Neural cell (in vitro differentiated cells): ENCODE measurements at regions not wholly inside any gene's neighbourhood (a gene's known extent, or its start where the extent isn't known, plus 50 kb on each side); places are given as distances from the start of the nearest gene placed in this dataset.

Experiments used
- H2AFZ ChIP-seq: fragments of 200-600, 300-800 bp; sonication (generic), shearing (Covaris generic); 2 replicates; pipeline ENCODE4 v1.6.0; 2014; ENCODE audit warnings: low read depth, mild to moderate bottlenecking, antibody characterized with exemption, low read length, moderate library complexity
- H3F3A ChIP-seq: fragments of 200-600 bp; shearing (Covaris generic); 2 replicates; pipeline ENCODE4 v1.6.1; 2016; ENCODE audit warnings: mild to moderate bottlenecking, moderate library complexity, mixed read lengths, antibody characterized with exemption, low read length; ENCODE audit not compliant: insufficient read depth, poor library complexity, severe bottlenecking
- H3K27ac ChIP-seq: fragments of 200-600, 300-800 bp; sonication (generic), shearing (Covaris generic); 2 replicates; pipeline ENCODE4 v1.5.1; 2014; ENCODE audit warnings: mild to moderate bottlenecking, low read length, moderate library complexity
- H3K27me3 ChIP-seq: fragments of 300-800, 200-600 bp; sonication (generic), shearing (Covaris generic); 2 replicates; pipeline ENCODE4 v1.6.0; 2014; ENCODE audit warnings: mild to moderate bottlenecking, low read depth, low read length, moderate library complexity; ENCODE audit not compliant: insufficient read depth
- H3K36me3 ChIP-seq: fragments of 300-800, 200-600 bp; sonication (generic), shearing (Covaris generic); 2 replicates; pipeline ENCODE4 v1.5.1; 2014; ENCODE audit warnings: mild to moderate bottlenecking, antibody characterized with exemption, low read length, moderate library complexity; ENCODE audit not compliant: insufficient read depth
- H3K4me2 ChIP-seq: fragments of 300-800, 200-600 bp; sonication (generic), shearing (Covaris generic); 2 replicates; pipeline ENCODE4 v1.6.0; 2014; ENCODE audit warnings: mild to moderate bottlenecking, low read length
- H3K4me3 ChIP-seq: fragments of 300-800, 200-600 bp; sonication (generic), shearing (Covaris generic); 2 replicates; pipeline ENCODE4 v1.5.1; 2014; ENCODE audit warnings: mild to moderate bottlenecking, low read length, moderate library complexity
- H3K79me2 ChIP-seq: fragments of 200-600 bp; shearing (Covaris generic); replicated peaks from 2 replicates; pipeline ENCODE4 v1.6.0; 2014; ENCODE audit warnings: mild to moderate bottlenecking, low read length, moderate library complexity; ENCODE audit not compliant: insufficient read depth
- H3K9ac ChIP-seq: fragments of 300-800, 200-600 bp; sonication (generic), shearing (Covaris generic); 2 replicates; pipeline ENCODE4 v1.6.1; 2016; ENCODE audit warnings: mild to moderate bottlenecking, low read length, mixed read lengths
- H3K9me2 ChIP-seq: fragments of 200-600 bp; shearing (Covaris generic); 2 replicates; pipeline ENCODE4 v1.6.1; 2016; ENCODE audit warnings: mild to moderate bottlenecking, low read length, mixed read lengths; ENCODE audit not compliant: insufficient read depth
- H3K9me3 ChIP-seq: fragments of 200-600, 300-800 bp; sonication (generic), shearing (Covaris generic); 2 replicates; pipeline ENCODE4 v1.6.1; 2016; ENCODE audit warnings: mild to moderate bottlenecking, mixed run types, low read length, moderate library complexity, mixed read lengths
- H4K20me1 ChIP-seq: fragments of 200-600 bp; shearing (Covaris generic); 2 replicates; pipeline ENCODE4 v1.6.1; 2016; ENCODE audit warnings: mild to moderate bottlenecking, mixed run types; ENCODE audit not compliant: insufficient read depth
- CTCF ChIP-seq: fragments of 450-650 bp; IDR thresholded peaks from 2 replicates; pipeline ENCODE4 v1.5.1; 2014; ENCODE audit warnings: antibody characterized with exemption, mild to moderate bottlenecking, moderate library complexity; ENCODE audit not compliant: poor library complexity, severe bottlenecking
- EP300 ChIP-seq: fragments of 450-650 bp; conservative IDR thresholded peaks from 2 replicates; pipeline ENCODE4 v1.6.1; 2014; ENCODE audit warnings: antibody characterized with exemption, mild to moderate bottlenecking, moderate library complexity; ENCODE audit not compliant: poor library complexity, severe bottlenecking
- EZH2 ChIP-seq: fragments of 200-600, 300-800 bp; shearing (Covaris generic), sonication (generic); IDR thresholded peaks from 2 replicates; pipeline ENCODE4 v1.6.1; 2014; ENCODE audit warnings: antibody characterized with exemption, low read length, borderline replicate concordance, mild to moderate bottlenecking; ENCODE audit not compliant: insufficient read depth, poor library complexity, severe bottlenecking
- MXI1 ChIP-seq: fragments of 450-650 bp; conservative IDR thresholded peaks from 2 replicates; pipeline ENCODE4 v1.6.1; 2014; ENCODE audit warnings: antibody characterized with exemption, mild to moderate bottlenecking; ENCODE audit not compliant: poor library complexity, severe bottlenecking
- POLR2AphosphoS5 ChIP-seq: IDR thresholded peaks from 2 replicates; pipeline ENCODE4 v1.6.1; 2012
- RAD21 ChIP-seq: fragments of 450-650 bp; conservative IDR thresholded peaks from 2 replicates; pipeline ENCODE4 v1.6.1; 2014; ENCODE audit warnings: antibody characterized with exemption, mild to moderate bottlenecking, moderate library complexity
- REST ChIP-seq: IDR thresholded peaks from 2 replicates; pipeline ENCODE4 v1.6.1; 2012; ENCODE audit warnings: borderline replicate concordance
- SMC3 ChIP-seq: fragments of 450-650 bp; conservative IDR thresholded peaks from 2 replicates; pipeline ENCODE4 v1.6.1; 2014; ENCODE audit warnings: antibody characterized with exemption, mild to moderate bottlenecking, moderate library complexity; ENCODE audit not compliant: poor library complexity
- TAF1 ChIP-seq: IDR thresholded peaks from 2 replicates; pipeline ENCODE4 v1.6.1; 2012; ENCODE audit warnings: low read depth

- no peaks in the 10 kb centered on the region for H3K27me3 ChIP-seq
- TF ChIP-seq EZH2 (no peak), POLR2AphosphoS5 (no peak), MXI1 (no peak), TAF1 (no peak), REST (no peak), EP300 (no peak), CTCF (peak; percentile 72), SMC3 (peak; percentile 70), RAD21 (peak; percentile 73)
- no peak overlapping the region for H3K27ac ChIP-seq
- no peak overlapping the region for H3K4me3 ChIP-seq
- no peak overlapping the region for H2AFZ ChIP-seq
- H3K79me2 ChIP-seq = no peaks in the 10 kb centered on the region
- no peaks in the 10 kb centered on the region for H3K9me3 ChIP-seq
- H3K36me3 ChIP-seq = no peaks in the 10 kb centered on the region
- no peaks in the 10 kb centered on the region for H3K9me2 ChIP-seq
- no peaks in the 10 kb centered on the region for H3F3A ChIP-seq
- no peaks in the 10 kb centered on the region for H4K20me1 ChIP-seq
- H3K9ac ChIP-seq = no peak overlapping the region
- H3K4me2 ChIP-seq = no peak overlapping the region
These were observed 504.9 kb downstream of the DOK5 start for GRCh38 chr20:54980103-54980960.

GRCh38 chr20:54950304-54950703, 474.9 kb downstream of the DOK5 start:
- no peaks in the 10 kb centered on the region for H4K20me1 ChIP-seq
- no peaks in the 10 kb centered on the region for H3F3A ChIP-seq
- H3K27ac ChIP-seq = no peak overlapping the region
- no peak overlapping the region for H2AFZ ChIP-seq
- H3K4me2 ChIP-seq = no peak overlapping the region
- no peak overlapping the region for H3K4me3 ChIP-seq
- H3K9me3 ChIP-seq = no peaks in the 10 kb centered on the region
- no peaks in the 10 kb centered on the region for H3K79me2 ChIP-seq
- H3K27me3 ChIP-seq = no peaks in the 10 kb centered on the region
- no peak overlapping the region for H3K9ac ChIP-seq
- no peaks in the 10 kb centered on the region for H3K36me3 ChIP-seq
- H3K9me2 ChIP-seq = no peaks in the 10 kb centered on the region
- no peak for TF ChIP-seq REST
- peak; percentile 80 for TF ChIP-seq EP300
- TF ChIP-seq POLR2AphosphoS5 = peak; percentile 56
